ENCODE measurements at regions not wholly inside any gene's neighbourhood (a gene's known extent, or its start where the extent isn't known, plus 50 kb on each side); places are given as distances from the start of the nearest gene placed in this dataset.

- no peak for TF ChIP-seq POLR2A (IDR thresholded peaks at IDR 0.05)
- TF ChIP-seq, protein P1, sequence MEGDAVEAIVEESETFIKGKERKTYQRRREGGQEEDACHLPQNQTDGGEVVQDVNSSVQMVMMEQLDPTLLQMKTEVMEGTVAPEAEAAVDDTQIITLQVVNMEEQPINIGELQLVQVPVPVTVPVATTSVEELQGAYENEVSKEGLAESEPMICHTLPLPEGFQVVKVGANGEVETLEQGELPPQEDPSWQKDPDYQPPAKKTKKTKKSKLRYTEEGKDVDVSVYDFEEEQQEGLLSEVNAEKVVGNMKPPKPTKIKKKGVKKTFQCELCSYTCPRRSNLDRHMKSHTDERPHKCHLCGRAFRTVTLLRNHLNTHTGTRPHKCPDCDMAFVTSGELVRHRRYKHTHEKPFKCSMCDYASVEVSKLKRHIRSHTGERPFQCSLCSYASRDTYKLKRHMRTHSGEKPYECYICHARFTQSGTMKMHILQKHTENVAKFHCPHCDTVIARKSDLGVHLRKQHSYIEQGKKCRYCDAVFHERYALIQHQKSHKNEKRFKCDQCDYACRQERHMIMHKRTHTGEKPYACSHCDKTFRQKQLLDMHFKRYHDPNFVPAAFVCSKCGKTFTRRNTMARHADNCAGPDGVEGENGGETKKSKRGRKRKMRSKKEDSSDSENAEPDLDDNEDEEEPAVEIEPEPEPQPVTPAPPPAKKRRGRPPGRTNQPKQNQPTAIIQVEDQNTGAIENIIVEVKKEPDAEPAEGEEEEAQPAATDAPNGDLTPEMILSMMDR (IDR thresholded peaks at IDR 0.05): no peak
Observed at GRCh38 chr14:79967001-79967400, 244.3 kb downstream of the DIO2 start.

Measured in uterus (tissue), 2 donors.